ENCODE measurements at regions not wholly inside any gene's neighbourhood (a gene's known extent, or its start where the extent isn't known, plus 50 kb on each side); places are given as distances from the start of the nearest gene placed in this dataset.
A peak's percentile ranks its signal among the peaks of the same experiment; 100 is the strongest.

GRCh38 chr15:36356466-36356865, 223.0 kb upstream of the CDIN1 start:
- BruUV-seq (replicated peaks): no TSS peak
- no peak overlapping the region for H3K4me3 ChIP-seq
- H3K27ac ChIP-seq: no peak overlapping the region
- no peak overlapping the region for H3K4me2 ChIP-seq
- POLR2A ChIA-PET (ENCODE audit: unreplicated experiment): no interaction called here
- H4K20me1 ChIP-seq (ENCODE audit: insufficient read depth): no peaks in the 10 kb centered on the region
- H3K79me2 ChIP-seq (ENCODE audit: low read depth): no peaks in the 10 kb centered on the region
- intact Hi-C loops (cut with micrococcal nuclease; ENCODE audit: unreplicated experiment): no loop called here
- H3K9me2 ChIP-seq (ENCODE audit: insufficient read depth): no peaks in the 10 kb centered on the region
- H3K4me1 ChIP-seq (replicated peaks; ENCODE audit: insufficient read depth): 0 out of 2 replicates have a peak, but pooled peaks cover 8% of the 10 kb centered on the region
- CTCF ChIA-PET: no interaction called here
- TF ChIP-seq, protein P1, sequence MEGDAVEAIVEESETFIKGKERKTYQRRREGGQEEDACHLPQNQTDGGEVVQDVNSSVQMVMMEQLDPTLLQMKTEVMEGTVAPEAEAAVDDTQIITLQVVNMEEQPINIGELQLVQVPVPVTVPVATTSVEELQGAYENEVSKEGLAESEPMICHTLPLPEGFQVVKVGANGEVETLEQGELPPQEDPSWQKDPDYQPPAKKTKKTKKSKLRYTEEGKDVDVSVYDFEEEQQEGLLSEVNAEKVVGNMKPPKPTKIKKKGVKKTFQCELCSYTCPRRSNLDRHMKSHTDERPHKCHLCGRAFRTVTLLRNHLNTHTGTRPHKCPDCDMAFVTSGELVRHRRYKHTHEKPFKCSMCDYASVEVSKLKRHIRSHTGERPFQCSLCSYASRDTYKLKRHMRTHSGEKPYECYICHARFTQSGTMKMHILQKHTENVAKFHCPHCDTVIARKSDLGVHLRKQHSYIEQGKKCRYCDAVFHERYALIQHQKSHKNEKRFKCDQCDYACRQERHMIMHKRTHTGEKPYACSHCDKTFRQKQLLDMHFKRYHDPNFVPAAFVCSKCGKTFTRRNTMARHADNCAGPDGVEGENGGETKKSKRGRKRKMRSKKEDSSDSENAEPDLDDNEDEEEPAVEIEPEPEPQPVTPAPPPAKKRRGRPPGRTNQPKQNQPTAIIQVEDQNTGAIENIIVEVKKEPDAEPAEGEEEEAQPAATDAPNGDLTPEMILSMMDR (conservative IDR thresholded peaks at IDR 0.05): no peak
- TF ChIP-seq EZH2 (IDR thresholded peaks at IDR 0.05; ENCODE audit: low read depth): no peak
- H3K9me3 ChIP-seq (ENCODE audit: insufficient read depth, low read depth): no peaks in the 10 kb centered on the region
- H3K27me3 ChIP-seq (ENCODE audit: insufficient read depth, low read depth): no peaks in the 10 kb centered on the region
- H3F3A ChIP-seq (ENCODE audit: insufficient read depth, low read depth): no peaks in the 10 kb centered on the region
- H2AFZ ChIP-seq: no peak overlapping the region
- no peaks in the 10 kb centered on the region for H3K36me3 ChIP-seq (ENCODE audit: low read depth)
- no peak for DNase-seq

DNA sequence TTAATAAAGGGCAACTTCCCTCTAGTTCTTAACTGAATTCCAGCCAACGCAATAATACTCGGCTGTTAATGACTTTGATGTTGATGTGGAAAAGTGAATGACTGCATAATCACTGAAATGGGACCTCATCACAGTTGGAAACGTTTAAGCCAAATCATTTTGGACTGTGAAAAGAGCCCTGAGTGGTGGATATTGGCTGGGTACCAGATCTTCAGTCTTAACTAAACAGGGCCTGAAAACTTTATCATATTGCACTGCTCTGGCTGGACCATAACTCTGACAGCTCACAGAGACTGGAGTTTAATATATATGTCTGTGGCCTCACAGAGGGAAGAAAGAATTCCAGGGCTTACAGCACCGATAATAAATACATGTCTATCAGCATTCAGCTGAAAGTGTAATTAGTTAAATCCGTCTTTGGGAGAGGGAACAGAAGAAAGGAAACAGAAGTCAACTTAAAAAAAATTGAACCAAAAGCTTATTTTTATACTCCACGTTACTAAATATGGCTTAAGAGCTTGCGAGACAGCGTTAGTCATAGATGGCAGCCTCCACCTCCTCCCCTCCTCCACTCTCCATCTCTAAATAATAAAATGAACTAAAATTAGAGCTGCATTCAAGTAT, 222.3 kb upstream of the CDIN1 start:
- CTCF ChIA-PET: no interaction called here
- POLR2A ChIA-PET (ENCODE audit: unreplicated experiment): interaction anchor here (0.6 to 0.7 kb wide), 2 partner anchors 628 to 1311 kb away, joined by 9 to 26 read pairs; no protein-coding TSS in a partner anchor
- no peaks in the 10 kb centered on the region for H3F3A ChIP-seq (ENCODE audit: insufficient read depth, low read depth)
- H3K79me2 ChIP-seq (ENCODE audit: low read depth): no peaks in the 10 kb centered on the region
- H3K4me1 ChIP-seq (replicated peaks; ENCODE audit: insufficient read depth): 0 out of 2 replicates have a peak, but pooled peaks cover 8% of the 10 kb centered on the region
- H2AFZ ChIP-seq: no peak overlapping the region
- BruUV-seq (replicated peaks): no TSS peak
- H3K36me3 ChIP-seq (ENCODE audit: low read depth): no peaks in the 10 kb centered on the region
- intact Hi-C loops (cut with micrococcal nuclease; ENCODE audit: unreplicated experiment): no loop called here
- H3K4me2 ChIP-seq: no peak overlapping the region
- no peak overlapping the region for H3K27ac ChIP-seq
- no peaks in the 10 kb centered on the region for H3K9me2 ChIP-seq (ENCODE audit: insufficient read depth)
- H3K9me3 ChIP-seq (ENCODE audit: insufficient read depth, low read depth): no peaks in the 10 kb centered on the region
- H3K27me3 ChIP-seq (ENCODE audit: insufficient read depth, low read depth): no peaks in the 10 kb centered on the region
- H4K20me1 ChIP-seq (ENCODE audit: insufficient read depth): no peaks in the 10 kb centered on the region
- no peak for DNase-seq
- no peak overlapping the region for H3K4me3 ChIP-seq
- TF ChIP-seq, protein P1 (conservative IDR thresholded peaks at IDR 0.05): no peak
- TF ChIP-seq EZH2 (IDR thresholded peaks at IDR 0.05; ENCODE audit: low read depth): no peak

DNA sequence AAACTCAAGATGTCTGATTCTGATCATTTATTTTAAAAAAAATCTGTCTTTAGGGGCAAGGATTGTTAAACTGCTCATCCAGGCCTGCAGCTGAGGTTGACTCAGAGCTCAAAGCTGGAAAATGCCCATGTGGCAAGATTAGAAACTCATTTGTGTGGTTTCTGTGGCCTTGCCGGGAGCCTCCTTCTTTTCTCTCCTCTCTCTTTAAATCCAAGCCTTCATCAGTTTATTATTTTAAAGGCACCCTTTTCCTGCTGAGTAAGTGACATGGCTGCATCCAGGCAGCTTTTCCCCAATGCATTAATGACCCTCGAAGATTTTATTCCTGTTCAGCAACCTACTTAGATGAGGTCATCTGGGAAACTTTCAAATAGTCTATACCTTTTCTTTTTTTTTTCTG, 221.3 kb upstream of the CDIN1 start:
- H3K4me3 ChIP-seq: no peak overlapping the region
- TF ChIP-seq, protein P1 (conservative IDR thresholded peaks at IDR 0.05): no peak
- TF ChIP-seq EZH2 (IDR thresholded peaks at IDR 0.05; ENCODE audit: low read depth): no peak
- H3F3A ChIP-seq (ENCODE audit: insufficient read depth, low read depth): no peaks in the 10 kb centered on the region
- no peaks in the 10 kb centered on the region for H3K79me2 ChIP-seq (ENCODE audit: low read depth)
- no peaks in the 10 kb centered on the region for H3K9me2 ChIP-seq (ENCODE audit: insufficient read depth)
- ChIA-PET POLR2A (ENCODE audit: unreplicated experiment) (no interaction called here), CTCF (interaction anchor here (0.7 kb wide), 1 partner anchor 82 kb away, joined by 3 read pairs; no protein-coding TSS in a partner anchor)
- peak in 1 of 2 experiments; percentile 36 for DNase-seq
- no peak overlapping the region; the same call in 1 of the 2 replicates for H2AFZ ChIP-seq
- H3K4me2 ChIP-seq: no peak overlapping the region
- no peaks in the 10 kb centered on the region for H4K20me1 ChIP-seq (ENCODE audit: insufficient read depth)
- 0 out of 2 replicates have a peak, but pooled peaks cover 8% of the 10 kb centered on the region for H3K4me1 ChIP-seq (replicated peaks; ENCODE audit: insufficient read depth)
- H3K27me3 ChIP-seq (ENCODE audit: insufficient read depth, low read depth): no peaks in the 10 kb centered on the region
- no peaks in the 10 kb centered on the region for H3K36me3 ChIP-seq (ENCODE audit: low read depth)
- BruUV-seq (replicated peaks): no TSS peak
- intact Hi-C loops (cut with micrococcal nuclease; ENCODE audit: unreplicated experiment): no loop called here
- H3K27ac ChIP-seq: no peak overlapping the region
- H3K9me3 ChIP-seq (ENCODE audit: insufficient read depth, low read depth): no peaks in the 10 kb centered on the region

Data from PC-9 (cell line).